Endodermal cell (in vitro differentiated cells): ENCODE measurements at regions not wholly inside any gene's neighbourhood (a gene's known extent, or its start where the extent isn't known, plus 50 kb on each side); places are given as distances from the start of the nearest gene placed in this dataset.

Experiments used
- DNase-seq: peaks from one replicate; pipeline ENCODE4 v3.0.0-alpha.2; 2017
- H3K27ac ChIP-seq: 2 replicates; pipeline ENCODE4 v1.5.1; 2013; ENCODE audit warnings: mild to moderate bottlenecking, low read depth, low read length, moderate library complexity
- H3K27me3 ChIP-seq: 2 replicates; pipeline ENCODE4 v1.6.1; 2013; ENCODE audit warnings: mild to moderate bottlenecking, low read length, moderate library complexity; ENCODE audit not compliant: insufficient read depth, control insufficient read depth, poor library complexity, severe bottlenecking
- H3K36me3 ChIP-seq: 2 replicates; pipeline ENCODE4 v1.7.0; 2013; ENCODE audit warnings: mild to moderate bottlenecking, low read length, moderate library complexity; ENCODE audit not compliant: control insufficient read depth, insufficient read depth
- H3K4me1 ChIP-seq: one replicate; pipeline ENCODE4 v1.7.0; 2013; ENCODE audit warnings: low read length; ENCODE audit not compliant: control insufficient read depth, insufficient read depth
- H3K4me3 ChIP-seq: 2 replicates; pipeline ENCODE4 v1.5.1; 2013; ENCODE audit warnings: mild to moderate bottlenecking, low read length, moderate library complexity
- H3K9ac ChIP-seq: 2 replicates; pipeline ENCODE4 v1.6.1; 2013; ENCODE audit warnings: mild to moderate bottlenecking, low read length, moderate library complexity; ENCODE audit not compliant: poor library complexity, severe bottlenecking; ENCODE audit errors: extremely low read depth
- H3K9me3 ChIP-seq: 2 replicates; pipeline ENCODE4 v1.6.1; 2013; ENCODE audit warnings: mild to moderate bottlenecking, low read length, moderate library complexity; ENCODE audit not compliant: control insufficient read depth
- H3K27ac Mint-ChIP-seq: 2 replicates; pipeline ENCODE4 v1.8.0; 2020; ENCODE audit warnings: mixed read lengths
- H3K27me3 Mint-ChIP-seq: 2 replicates; pipeline ENCODE4 v1.8.0; 2021; ENCODE audit warnings: mild to moderate bottlenecking, mixed read lengths; ENCODE audit not compliant: insufficient read depth
- H3K36me3 Mint-ChIP-seq: 2 replicates; pipeline ENCODE4 v1.8.0; 2020; ENCODE audit warnings: low read depth, mixed read lengths
- H3K4me1 Mint-ChIP-seq: 2 replicates; pipeline ENCODE4 v1.8.0; 2020; ENCODE audit warnings: mixed read lengths
- H3K4me3 Mint-ChIP-seq: 2 replicates; pipeline ENCODE4 v1.8.0; 2020; ENCODE audit warnings: mild to moderate bottlenecking, moderate library complexity, mixed read lengths
- H3K9me3 Mint-ChIP-seq: 2 replicates; pipeline ENCODE4 v1.8.0; 2020; ENCODE audit warnings: mild to moderate bottlenecking, mixed read lengths
- CTCF ChIP-seq: fragments of 200-600 bp; sonication (generic); conservative IDR thresholded peaks from 2 replicates; pipeline ENCODE4 v1.5.0; 2021; ENCODE audit warnings: antibody characterized with exemption, mild to moderate bottlenecking
- WGBS, 2 experiments: methylation state at CpG; one replicate each; pipeline versions ENCODE4 v1.1.5 to v1.1.7; 2013; ENCODE audit warnings: missing lambda C conversion rate in 2 of 2, mixed read lengths in 1 of 2; ENCODE audit not compliant: insufficient coverage in 1 of 2, insufficient read length in 1 of 2; 5-methylcytosine and 5-hydroxymethylcytosine counted together

- Mint-ChIP-seq H3K36me3 (no peaks in the 10 kb centered on the region), H3K4me1 (peaks cover 2% of the 10 kb centered on the region), H3K27me3 (no peaks in the 10 kb centered on the region), H3K9me3 (no peaks in the 10 kb centered on the region), H3K4me3 (no peak overlapping the region), H3K27ac (no peak overlapping the region)
- DNase-seq: no peak
- no peak overlapping the region for H3K4me3 ChIP-seq
- H3K27ac ChIP-seq: no peak overlapping the region
- WGBS, 2 experiments: 94 to 95% methylated on average over 7 to 8 of the region's 8 CpGs
- H3K36me3 ChIP-seq: no peaks in the 10 kb centered on the region
- no peaks in the 10 kb centered on the region for H3K4me1 ChIP-seq
- H3K27me3 ChIP-seq: peaks cover 14% of the 10 kb centered on the region
- H3K9me3 ChIP-seq: no peaks in the 10 kb centered on the region
- H3K9ac ChIP-seq: no peak overlapping the region
- no peak for TF ChIP-seq CTCF
These were observed 57.3 kb downstream of the MAF start for GRCh38 chr16:79543219-79543618.

- Histone ChIP-seq H3K9me3 (no peaks in the 10 kb centered on the region), H3K27me3 (peaks cover 7% of the 10 kb centered on the region), H3K9ac (no peak overlapping the region), H3K4me1 (no peaks in the 10 kb centered on the region), H3K36me3 (no peaks in the 10 kb centered on the region), H3K4me3 (no peak overlapping the region), H3K27ac (no peak overlapping the region)
- no peak for TF ChIP-seq CTCF
- Mint-ChIP-seq H3K27me3 (no peaks in the 10 kb centered on the region), H3K36me3 (no peaks in the 10 kb centered on the region), H3K27ac (no peak overlapping the region), H3K9me3 (no peaks in the 10 kb centered on the region), H3K4me3 (no peak overlapping the region), H3K4me1 (peaks cover 2% of the 10 kb centered on the region)
- DNase-seq: no peak
- 93 to 95% methylated on average over 3 to 11 of the region's 11 CpGs for WGBS, 2 experiments
These were observed 58.2 kb downstream of the MAF start for GRCh38 chr16:79542237-79542774.

GRCh38 chr16:79540825-79541595, 59.5 kb downstream of the MAF start:
- H3K36me3 ChIP-seq: no peaks in the 10 kb centered on the region
- Mint-ChIP-seq H3K27me3 (no peaks in the 10 kb centered on the region), H3K36me3 (no peaks in the 10 kb centered on the region), H3K9me3 (no peaks in the 10 kb centered on the region), H3K27ac (no peak overlapping the region), H3K4me3 (no peak overlapping the region), H3K4me1 (no peaks in the 10 kb centered on the region)
- TF ChIP-seq CTCF: no peak
- no peaks in the 10 kb centered on the region for H3K27me3 ChIP-seq
- H3K4me3 ChIP-seq: no peak overlapping the region
- no peak for DNase-seq
- no peak overlapping the region for H3K27ac ChIP-seq
- H3K4me1 ChIP-seq: no peaks in the 10 kb centered on the region
- H3K9ac ChIP-seq: no peak overlapping the region
- no peaks in the 10 kb centered on the region for H3K9me3 ChIP-seq
- 93 to 97% methylated on average over 11 to 15 of the region's 15 CpGs for WGBS, 2 experiments
